NCI-H524 (cell line): ENCODE measurements at regions not wholly inside any gene's neighbourhood (a gene's known extent, or its start where the extent isn't known, plus 50 kb on each side); places are given as distances from the start of the nearest gene placed in this dataset.

ENCODE experiments used
- DNase-seq, 2 experiments: peaks; one replicate each; lab custom pipeline; 2025; lab: John Stamatoyannopoulos, UW

- DNase-seq = peak in 1 of 2 experiments; percentile 23
Observed at GRCh38 chr2:126774761-126775160, 118.8 kb downstream of the GYPC start.

GRCh38 chr2:126775300-126775985 is 119.5 kb downstream of the GYPC start:
- DNase-seq = no peak

- peak in 1 of 2 experiments; percentile 33 for DNase-seq
Observed at GRCh38 chr2:126776255-126776654, 120.3 kb downstream of the GYPC start.

GRCh38 chr2:126776692-126777619 is 121.0 kb downstream of the GYPC start:
- DNase-seq = peak; percentile 62 to 76

GRCh38 chr2:126777620-126777978 is 121.1 kb upstream of the TEX51 start:
- DNase-seq = no peak

DNA sequence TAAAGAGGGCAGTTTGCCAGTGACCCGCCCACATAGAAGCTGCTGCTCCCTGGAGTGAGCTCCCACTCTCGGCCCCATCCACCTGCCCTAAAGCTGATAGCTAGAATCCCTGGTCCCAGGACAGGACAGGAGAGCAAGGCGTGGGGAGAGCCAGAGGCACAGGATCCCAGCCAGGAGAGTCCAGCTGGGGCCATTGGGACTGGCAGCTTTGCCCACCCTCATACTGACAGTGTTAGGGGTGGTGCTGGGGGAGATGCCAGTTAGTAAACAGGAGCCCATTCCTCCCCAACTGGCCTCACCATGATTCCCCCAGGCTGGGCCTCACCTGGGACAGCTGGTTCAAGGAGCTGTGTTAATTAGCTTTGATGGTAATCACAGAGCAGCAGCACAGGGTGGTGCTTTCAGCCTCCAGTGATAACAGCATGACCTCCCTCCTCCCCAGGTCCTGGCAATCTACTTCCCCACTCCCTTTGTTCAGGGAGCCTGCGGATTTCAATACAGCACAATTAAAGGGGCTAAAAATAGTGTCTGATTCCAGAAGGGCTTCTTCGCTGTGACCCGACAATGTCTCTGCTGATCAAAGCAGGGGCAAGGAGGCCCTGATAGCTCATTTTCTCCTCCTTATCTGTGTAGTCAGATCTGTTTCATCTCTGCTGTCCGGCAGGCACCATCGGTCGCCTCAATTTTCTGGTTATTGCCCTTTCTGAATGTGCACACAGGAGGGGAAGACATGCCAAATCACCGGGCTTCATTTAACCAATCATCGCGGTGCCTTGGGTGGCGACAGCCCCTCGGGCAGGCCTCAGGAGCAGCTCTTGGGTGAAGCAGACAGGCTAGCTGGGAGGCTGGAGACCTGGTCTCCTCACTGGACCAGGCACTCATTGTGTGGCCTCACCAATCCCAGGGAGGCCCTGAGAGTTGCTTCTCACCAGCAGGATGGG is 119.9 kb upstream of the TEX51 start:
- DNase-seq = peak; percentile 8 to 75

DNA sequence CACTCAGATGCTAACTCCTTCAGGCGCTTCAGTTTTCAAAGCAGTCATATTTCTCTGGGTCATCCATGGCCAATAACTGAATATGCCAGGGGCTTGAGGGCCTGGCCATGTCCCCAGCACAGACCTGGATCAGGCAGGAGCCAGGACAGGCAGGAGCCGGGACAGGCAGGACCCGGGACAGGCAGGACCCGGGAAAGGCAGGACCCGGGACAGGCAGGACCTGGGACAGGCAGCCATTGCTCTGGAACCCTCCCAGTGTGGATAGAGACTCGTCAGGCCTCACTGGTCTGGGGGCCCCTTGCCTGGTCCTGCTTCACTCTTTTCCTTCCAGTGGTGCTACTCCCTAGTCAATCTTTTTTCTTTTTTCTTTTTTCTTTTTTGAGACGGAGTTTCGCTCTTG is 117.5 kb upstream of the TEX51 start:
- DNase-seq = no peak

- DNase-seq = peak in 1 of 2 experiments; percentile 46
Observed at GRCh38 chr2:126781806-126782205, 116.9 kb upstream of the TEX51 start.

GRCh38 chr2:126782648-126783047 is 116.0 kb upstream of the TEX51 start:
- no peak for DNase-seq

DNA sequence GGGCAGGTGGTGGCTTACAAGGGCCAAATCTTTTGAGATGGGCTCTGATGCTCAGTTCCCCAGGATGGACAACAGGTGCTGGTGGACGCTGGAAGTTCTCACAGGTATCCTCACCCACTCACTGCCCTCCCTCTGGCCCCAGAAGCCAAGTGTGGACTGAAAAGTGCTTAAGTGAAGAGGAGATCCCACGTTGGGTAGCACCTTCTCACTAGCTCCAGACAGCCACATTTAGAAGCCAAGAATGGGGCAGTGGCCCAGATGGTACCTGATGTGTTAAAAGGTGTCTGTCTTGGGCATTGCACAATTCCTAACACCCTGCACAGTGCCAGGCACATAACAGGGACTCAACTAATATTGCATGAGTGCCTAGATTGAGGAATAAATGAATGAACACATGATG is 115.3 kb upstream of the TEX51 start:
- DNase-seq = no peak

GRCh38 chr2:126784045-126784444 is 114.6 kb upstream of the TEX51 start:
- DNase-seq = peak; percentile 23 to 69

- peak; percentile 39 to 83 for DNase-seq
Observed at GRCh38 chr2:126784621-126785020, 114.1 kb upstream of the TEX51 start.

- DNase-seq = no peak
Observed at GRCh38 chr2:126785236-126785635, 113.5 kb upstream of the TEX51 start.

DNA sequence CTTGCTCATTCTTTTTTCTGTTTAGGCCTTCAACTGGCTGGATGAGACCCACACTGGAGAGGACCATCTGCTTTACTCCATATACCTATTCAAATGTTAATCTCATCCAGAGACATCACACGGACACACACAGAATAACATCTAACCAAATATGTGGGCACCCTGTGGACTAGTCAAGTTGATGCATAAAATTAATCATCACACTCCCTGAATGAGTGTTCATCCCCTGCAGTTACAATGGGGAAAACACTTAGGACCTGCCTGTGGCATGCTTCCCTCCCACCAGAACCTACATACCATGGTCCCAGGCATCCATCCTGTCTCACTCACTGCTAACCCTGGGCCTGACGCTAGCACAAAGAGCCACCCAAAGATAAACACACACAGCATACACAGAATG is 112.8 kb upstream of the TEX51 start:
- no peak for DNase-seq

GRCh38 chr2:126786765-126787164 is 111.9 kb upstream of the TEX51 start:
- no peak for DNase-seq

- no peak for DNase-seq
Observed at GRCh38 chr2:126787289-126787688, 111.4 kb upstream of the TEX51 start.

GRCh38 chr2:126788113-126788512 is 110.6 kb upstream of the TEX51 start:
- no peak for DNase-seq

DNA sequence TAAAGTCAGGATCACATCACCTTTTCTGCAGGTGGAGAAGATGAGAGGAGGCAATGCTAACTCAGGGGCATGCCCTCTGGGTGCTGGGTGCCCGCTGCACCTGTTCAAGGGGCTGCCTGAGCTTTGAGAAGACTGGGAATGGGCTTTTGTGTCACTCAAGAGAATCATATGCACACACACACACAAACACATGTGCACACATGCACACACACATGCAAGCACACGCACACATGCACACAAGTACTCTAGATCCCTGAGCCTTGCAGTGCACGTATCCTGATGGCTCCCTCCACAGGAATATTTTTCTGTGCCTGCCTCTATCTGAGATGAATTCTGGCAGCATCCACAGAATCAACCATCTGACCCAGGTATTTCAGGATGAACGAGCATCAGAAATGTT is 110.0 kb upstream of the TEX51 start:
- DNase-seq = no peak

DNA sequence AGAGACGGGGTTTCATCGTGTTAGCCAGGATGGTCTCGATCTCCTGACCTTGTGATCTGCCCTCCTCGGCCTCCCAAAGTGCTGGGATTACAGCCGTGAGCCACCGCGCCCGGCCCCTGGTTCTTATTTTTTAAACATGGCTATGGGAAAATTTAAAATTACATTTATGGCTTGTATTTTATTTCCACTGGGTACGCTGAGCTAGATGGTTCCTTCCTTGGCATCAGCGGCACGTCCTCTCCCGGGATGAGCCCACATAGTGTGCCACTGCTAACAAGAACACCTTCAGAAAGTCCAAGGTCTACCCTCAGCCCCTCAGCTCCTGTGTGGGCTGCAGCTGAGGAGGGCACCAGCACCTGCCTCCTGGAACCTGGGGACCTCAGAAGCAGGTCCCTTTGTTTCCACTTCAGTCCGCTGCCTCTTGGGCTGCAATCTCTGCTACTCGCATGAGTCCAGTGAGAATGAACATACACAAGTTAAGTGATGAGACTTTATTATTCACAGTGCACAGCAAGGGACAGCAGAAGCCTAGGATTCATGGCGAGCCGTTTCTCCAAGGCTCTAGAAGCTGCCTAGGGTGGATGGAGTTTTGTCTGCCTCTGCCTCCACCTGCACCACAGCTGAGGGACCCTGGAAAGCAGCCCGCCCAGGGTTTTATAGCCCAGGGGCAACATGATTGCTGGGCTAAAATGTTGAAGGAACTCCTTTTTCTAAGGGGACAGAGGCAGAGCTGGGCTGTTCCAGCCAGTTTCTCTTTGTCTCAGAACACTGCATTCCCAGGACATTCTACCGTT is 107.5 kb upstream of the TEX51 start:
- no peak for DNase-seq

GRCh38 chr2:126792186-126792585 is 106.5 kb upstream of the TEX51 start:
- DNase-seq = no peak

DNA sequence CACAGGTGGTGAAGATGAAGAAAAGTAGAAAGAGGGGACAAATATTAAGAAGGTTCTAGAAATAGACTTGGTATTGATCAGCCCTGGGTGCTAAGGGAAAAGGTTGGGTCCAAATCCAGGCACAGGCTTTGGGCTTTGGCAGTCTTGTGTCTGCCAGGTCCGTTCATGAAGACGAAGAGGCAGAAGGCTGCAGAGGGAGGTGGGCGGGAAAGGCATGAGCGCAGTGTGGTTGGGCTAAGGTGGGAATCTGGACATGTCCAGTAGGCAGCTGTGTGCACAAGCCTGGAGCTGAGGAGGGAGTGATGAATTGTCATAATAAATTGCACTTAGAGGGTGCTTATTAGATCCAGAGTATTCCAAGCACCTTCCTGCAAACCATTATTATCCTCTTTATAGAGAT is 105.7 kb upstream of the TEX51 start:
- DNase-seq = peak in 1 of 2 experiments; percentile 42
